ENCODE measurements at regions not wholly inside any gene's neighbourhood (a gene's known extent, or its start where the extent isn't known, plus 50 kb on each side); places are given as distances from the start of the nearest gene placed in this dataset.
"Not testable (repeated sequence)": the region's sequence is repeated elsewhere in the genome, so short reads cannot be mapped to it uniquely, and the experiment has no call there.

GRCh38 chr4:188975271-188975670 is 836.0 kb downstream of the TRIML1 start:
- peak overlapping the region in 1 of 3 experiments; percentile 91 for H3K27ac Mint-ChIP-seq
- H3K36me3 Mint-ChIP-seq (ENCODE audit: low read depth): no peaks in the 10 kb centered on the region
- peaks cover 4% of the 10 kb centered on the region for H3K27me3 Mint-ChIP-seq (ENCODE audit: low read depth)
- H3K9me3 Mint-ChIP-seq: peaks cover 3% of the 10 kb centered on the region
- no peak overlapping the region for H3K4me3 Mint-ChIP-seq
- TF ChIP-seq CTCF (IDR thresholded peaks at IDR 0.05; ENCODE audit: unreplicated experiment in 3 of 3): no peak
- H3K4me1 Mint-ChIP-seq: peaks cover 25% of the 10 kb centered on the region

DNA sequence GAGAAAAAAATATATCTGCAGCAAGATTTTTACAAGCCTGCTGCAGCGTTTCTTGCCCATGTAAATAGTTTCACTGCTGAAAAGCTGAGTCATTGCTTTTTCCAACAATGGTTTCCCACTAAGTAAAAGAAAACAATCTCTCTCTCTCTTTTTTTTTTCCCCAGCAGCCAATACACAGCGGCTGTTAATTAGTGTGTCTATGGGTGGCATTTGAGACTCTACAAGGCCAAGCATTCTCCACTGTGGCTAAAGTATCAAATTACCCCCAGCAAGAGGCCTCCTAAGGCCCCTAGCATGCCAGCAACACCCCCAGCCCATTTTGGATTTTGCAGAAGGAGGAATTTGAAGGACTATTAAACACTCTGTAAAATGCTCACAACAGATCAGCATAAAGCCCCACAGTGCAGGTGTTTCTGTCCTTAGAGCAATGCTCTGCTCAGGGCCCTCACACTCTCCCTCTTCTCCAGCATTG is 837.4 kb downstream of the TRIML1 start:
- H3K36me3 Mint-ChIP-seq (ENCODE audit: low read depth): no peaks in the 10 kb centered on the region
- peak overlapping the region; percentile 86 to 93 (median 91) for H3K27ac Mint-ChIP-seq
- no peak for TF ChIP-seq CTCF (IDR thresholded peaks at IDR 0.05; ENCODE audit: unreplicated experiment in 3 of 3)

DNA sequence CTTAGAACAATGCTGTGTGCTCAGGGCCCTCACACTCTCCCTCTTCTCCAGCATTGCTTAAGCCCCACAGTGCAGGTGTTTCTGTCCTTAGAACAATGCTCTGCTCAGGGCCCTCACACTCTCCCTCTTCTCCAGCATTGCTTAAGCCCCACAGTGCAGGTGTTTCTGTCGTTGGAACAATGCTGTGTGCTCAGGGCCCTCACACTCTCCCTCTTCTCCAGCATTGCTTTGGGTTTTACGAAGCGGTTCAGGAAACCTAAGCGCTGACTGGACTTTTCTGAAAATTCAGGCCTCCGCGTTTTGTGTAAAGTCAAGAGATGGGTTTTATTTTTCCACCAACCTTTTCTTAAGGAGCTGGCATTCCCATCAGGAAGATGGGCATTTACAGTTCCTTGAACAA is 838.0 kb downstream of the TRIML1 start:
- H3K4me3 Mint-ChIP-seq: not testable (repeated sequence)

More for the DNA sequence above, 837.4 kb downstream of the TRIML1 start:
- peak overlapping the region; percentile 4 to 34 (median 21) for H3K4me3 Mint-ChIP-seq
- peaks cover 25% of the 10 kb centered on the region for H3K4me1 Mint-ChIP-seq
- peaks cover 4% of the 10 kb centered on the region for H3K27me3 Mint-ChIP-seq (ENCODE audit: low read depth)
- H3K9me3 Mint-ChIP-seq: peaks cover 3% of the 10 kb centered on the region

DNA sequence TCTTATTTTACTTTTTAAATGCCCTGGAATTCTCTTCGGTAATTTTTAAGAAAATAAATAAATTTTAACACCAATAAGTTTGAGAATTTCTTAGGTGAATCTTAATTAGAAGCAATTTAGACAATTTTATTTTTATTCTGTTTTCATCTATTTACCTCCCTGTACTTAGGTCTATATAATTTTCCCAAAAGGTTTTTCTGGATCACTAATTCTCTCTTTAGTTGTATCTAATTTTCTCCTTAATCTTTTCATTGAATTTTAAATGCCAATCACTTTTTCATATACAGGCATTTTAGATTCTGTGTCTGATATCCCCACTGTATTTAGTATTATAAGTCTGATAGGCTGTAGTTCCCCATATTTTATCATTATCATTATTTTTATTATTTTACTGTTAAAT is 845.3 kb downstream of the TRIML1 start:
- H3K9me3 Mint-ChIP-seq: peaks cover 5% of the 10 kb centered on the region
- H3K4me3 Mint-ChIP-seq: no peak overlapping the region
- H3K27me3 Mint-ChIP-seq (ENCODE audit: low read depth): no peaks in the 10 kb centered on the region
- H3K4me1 Mint-ChIP-seq: peaks cover 6% of the 10 kb centered on the region
- no peak overlapping the region for H3K27ac Mint-ChIP-seq
- no peak for TF ChIP-seq CTCF (IDR thresholded peaks at IDR 0.05; ENCODE audit: unreplicated experiment in 3 of 3)
- no peaks in the 10 kb centered on the region for H3K36me3 Mint-ChIP-seq (ENCODE audit: low read depth)

More for the DNA sequence above, 838.0 kb downstream of the TRIML1 start:
- not testable (repeated sequence) for H3K36me3 Mint-ChIP-seq (ENCODE audit: low read depth); H3K27me3 Mint-ChIP-seq (ENCODE audit: low read depth); H3K9me3 Mint-ChIP-seq
- peaks cover 25% of the 10 kb centered on the region for H3K4me1 Mint-ChIP-seq
- H3K27ac Mint-ChIP-seq: peak overlapping the region; percentile 79 to 91 (median 86)

GRCh38 chr4:188986271-188986689 is 847.0 kb downstream of the TRIML1 start:
- Mint-ChIP-seq H3K4me1 (peaks cover 6% of the 10 kb centered on the region), H3K9me3 (peaks cover 5% of the 10 kb centered on the region), H3K27me3 (ENCODE audit: low read depth) (no peaks in the 10 kb centered on the region), H3K36me3 (ENCODE audit: low read depth) (no peaks in the 10 kb centered on the region), H3K4me3 (no peak overlapping the region), H3K27ac (peak overlapping the region; percentile 35 to 84 (median 47))
- no peak for TF ChIP-seq CTCF (IDR thresholded peaks at IDR 0.05; ENCODE audit: unreplicated experiment in 3 of 3)

- Mint-ChIP-seq H3K27me3 (ENCODE audit: low read depth) (no peaks in the 10 kb centered on the region), H3K9me3 (peaks cover 5% of the 10 kb centered on the region), H3K4me1 (peaks cover 6% of the 10 kb centered on the region), H3K36me3 (ENCODE audit: low read depth) (no peaks in the 10 kb centered on the region), H3K27ac (peak overlapping the region in 2 of 3 experiments; percentile 35 to 84), H3K4me3 (no peak overlapping the region)
- TF ChIP-seq CTCF (IDR thresholded peaks at IDR 0.05; ENCODE audit: unreplicated experiment in 3 of 3): no peak
Measured at GRCh38 chr4:188987011-188987410, 847.8 kb downstream of the TRIML1 start.

All from nephron (organoid).